HG02885 (cell line): ENCODE measurements at regions not wholly inside any gene's neighbourhood (a gene's known extent, or its start where the extent isn't known, plus 50 kb on each side); places are given as distances from the start of the nearest gene placed in this dataset.

ENCODE experiments used
- ATAC-seq: cut with Tn5 transposase; IDR thresholded peaks from one replicate; pipeline ENCODE4 v1.9.1; 2021; ENCODE audit warnings: mild to moderate bottlenecking; ENCODE audit not compliant: unreplicated experiment, poor library complexity

- ATAC-seq: no peak
These were observed 1106.7 kb downstream of the DTWD2 start for GRCh38 chr5:117881426-117882230.

- no peak for ATAC-seq
These were observed 1107.4 kb downstream of the DTWD2 start for GRCh38 chr5:117880932-117881331.

- no peak for ATAC-seq
These were observed 1110.6 kb downstream of the DTWD2 start for GRCh38 chr5:117877731-117878130.

GRCh38 chr5:117872798-117873368 is 1115.5 kb downstream of the DTWD2 start:
- no peak for ATAC-seq

- ATAC-seq: no peak
These were observed 1118.8 kb downstream of the DTWD2 start for GRCh38 chr5:117869596-117869995.

GRCh38 chr5:117863586-117864296 is 1124.6 kb downstream of the DTWD2 start:
- no peak for ATAC-seq

- ATAC-seq: no peak
These were observed 1127.8 kb downstream of the DTWD2 start for GRCh38 chr5:117860550-117860949.

GRCh38 chr5:117859176-117859575 is 1129.2 kb downstream of the DTWD2 start:
- ATAC-seq: peak; percentile 54

GRCh38 chr5:117856713-117857112 is 1131.6 kb downstream of the DTWD2 start:
- no peak for ATAC-seq

- no peak for ATAC-seq
These were observed 1150.6 kb downstream of the DTWD2 start for GRCh38 chr5:117837786-117838185.

GRCh38 chr5:117833691-117834090 is 1154.7 kb downstream of the DTWD2 start:
- ATAC-seq: no peak

GRCh38 chr5:117829646-117830045 is 1158.7 kb downstream of the DTWD2 start:
- no peak for ATAC-seq

- ATAC-seq: no peak
These were observed 1174.5 kb downstream of the DTWD2 start for GRCh38 chr5:117813850-117814249.

- no peak for ATAC-seq
These were observed 1175.5 kb downstream of the DTWD2 start for GRCh38 chr5:117812861-117813260.

GRCh38 chr5:117809251-117809650 is 1179.1 kb downstream of the DTWD2 start:
- ATAC-seq: no peak

GRCh38 chr5:117805058-117805457 is 1183.3 kb downstream of the DTWD2 start:
- ATAC-seq: no peak

- no peak for ATAC-seq
These were observed 1184.8 kb downstream of the DTWD2 start for GRCh38 chr5:117803533-117803932.

- ATAC-seq: no peak
These were observed 1186.8 kb downstream of the DTWD2 start for GRCh38 chr5:117801583-117801982.

GRCh38 chr5:117800261-117800660 is 1188.1 kb downstream of the DTWD2 start:
- no peak for ATAC-seq

- no peak for ATAC-seq
These were observed 1193.5 kb downstream of the DTWD2 start for GRCh38 chr5:117794847-117795246.

GRCh38 chr5:117793963-117794362 is 1194.4 kb downstream of the DTWD2 start:
- ATAC-seq: no peak
